ENCODE measurements at regions not wholly inside any gene's neighbourhood (a gene's known extent, or its start where the extent isn't known, plus 50 kb on each side); places are given as distances from the start of the nearest gene placed in this dataset.
"Not testable (repeated sequence)": the region's sequence is repeated elsewhere in the genome, so short reads cannot be mapped to it uniquely, and the experiment has no call there.

DNA sequence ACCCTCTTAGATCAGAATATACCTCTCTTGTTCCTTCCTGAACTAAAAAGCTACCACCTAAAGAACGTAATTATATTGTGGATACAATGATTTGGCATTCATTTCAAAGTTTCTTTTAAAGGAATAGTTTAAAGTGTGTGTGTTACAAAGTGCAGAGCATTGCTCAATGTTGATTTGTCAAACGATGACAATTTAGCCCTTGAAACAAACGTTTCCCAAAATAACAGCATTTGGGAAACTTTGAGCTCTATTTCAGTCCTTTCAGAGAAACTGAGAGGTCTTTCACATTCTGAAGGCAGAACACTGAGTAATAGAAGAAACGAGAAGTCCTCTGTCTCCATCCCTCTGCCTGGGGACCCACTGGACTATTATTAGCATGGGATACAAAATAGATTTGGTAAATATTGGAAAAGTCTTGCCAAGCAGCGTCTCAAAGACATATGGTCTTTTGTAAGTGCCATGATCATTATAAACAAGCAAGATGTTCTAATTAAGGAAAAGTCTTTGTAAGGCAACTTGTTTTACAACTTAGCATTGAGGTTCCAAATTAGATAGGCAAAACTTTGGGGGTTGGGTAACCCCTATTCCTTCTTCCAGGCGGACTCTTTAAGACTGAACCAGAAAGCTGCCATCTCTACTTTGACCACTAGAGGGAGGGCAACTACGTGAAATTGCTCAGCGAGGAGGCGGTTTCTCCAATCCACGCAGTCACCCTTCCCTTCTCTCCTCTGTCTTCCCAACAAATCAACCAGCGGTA lies 208.8 kb downstream of the RNF144B start:
- DNase-seq (ENCODE audit: low read depth in 2 of 2) = peak in 1 of 2 donors; percentile 27

DNA sequence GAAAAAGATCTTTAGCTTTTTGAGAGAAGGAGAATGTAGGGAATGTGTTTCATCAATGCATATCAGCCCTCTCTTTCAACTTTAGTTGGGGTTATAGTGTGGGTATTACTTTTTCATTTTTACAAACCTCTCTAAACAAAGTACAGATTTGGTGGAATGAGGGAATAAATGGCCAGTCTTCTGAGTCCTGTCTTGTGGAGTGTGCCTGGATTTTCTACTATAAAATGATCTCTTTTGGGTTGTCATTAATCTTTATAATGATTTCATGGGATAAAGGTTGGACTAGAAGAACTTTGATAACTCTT lies 209.3 kb downstream of the RNF144B start:
- no peak for DNase-seq (ENCODE audit: low read depth in 2 of 2)

DNA sequence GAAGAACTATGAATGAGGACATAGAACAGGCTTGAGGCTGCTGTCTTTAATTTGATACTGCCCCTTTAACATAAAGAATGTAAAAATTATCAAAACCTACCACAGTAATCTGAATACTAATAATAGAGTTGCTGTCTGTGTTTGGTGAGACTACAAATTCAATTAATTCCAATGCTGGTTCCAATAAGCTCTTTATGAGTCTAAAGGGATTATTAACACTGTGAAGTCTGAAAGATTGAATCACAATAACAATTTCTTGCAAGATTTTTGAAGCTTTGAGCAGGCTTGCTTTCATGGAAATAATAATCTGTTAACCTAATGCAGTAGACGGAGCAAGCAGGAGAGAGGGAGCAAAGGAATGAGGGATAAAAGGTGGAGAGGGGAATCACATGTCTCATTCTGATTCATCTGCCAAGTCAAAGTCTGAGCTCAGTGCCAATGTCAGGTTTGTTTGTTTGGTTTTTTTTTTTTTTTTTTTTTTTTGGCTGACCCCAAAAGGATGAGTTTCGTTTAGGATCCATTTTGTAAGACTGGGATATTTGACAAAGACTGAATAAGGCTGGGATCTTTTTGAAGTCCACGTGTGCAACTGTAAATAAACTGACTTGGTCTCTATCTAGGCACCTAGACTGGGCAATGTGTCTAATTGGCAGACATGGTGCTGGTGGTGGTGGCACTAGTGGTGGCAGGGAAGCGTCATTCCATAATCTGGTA lies 211.6 kb downstream of the RNF144B start:
- no peak for DNase-seq (ENCODE audit: low read depth in 2 of 2)

DNA sequence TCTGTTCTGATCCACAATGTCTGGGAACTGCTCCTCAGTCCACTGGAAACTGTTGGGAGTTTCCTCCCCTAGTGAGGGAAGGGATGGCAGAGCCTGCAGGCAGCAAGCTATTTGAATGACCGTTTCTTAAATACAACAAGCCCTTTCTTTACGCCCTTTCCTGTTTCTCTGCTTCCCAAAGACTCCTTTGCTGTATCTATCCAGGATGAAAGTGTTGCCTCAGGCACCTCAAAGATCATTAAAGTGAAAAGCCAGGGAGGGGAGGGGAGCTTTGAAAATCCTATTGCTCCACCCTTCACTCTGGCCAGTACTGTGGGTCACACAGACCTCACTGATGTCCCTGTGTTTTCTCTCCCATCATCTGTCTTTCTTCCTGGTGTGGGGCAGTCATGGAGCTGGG lies 213.1 kb downstream of the RNF144B start:
- no peak for DNase-seq (ENCODE audit: low read depth in 2 of 2)

DNA sequence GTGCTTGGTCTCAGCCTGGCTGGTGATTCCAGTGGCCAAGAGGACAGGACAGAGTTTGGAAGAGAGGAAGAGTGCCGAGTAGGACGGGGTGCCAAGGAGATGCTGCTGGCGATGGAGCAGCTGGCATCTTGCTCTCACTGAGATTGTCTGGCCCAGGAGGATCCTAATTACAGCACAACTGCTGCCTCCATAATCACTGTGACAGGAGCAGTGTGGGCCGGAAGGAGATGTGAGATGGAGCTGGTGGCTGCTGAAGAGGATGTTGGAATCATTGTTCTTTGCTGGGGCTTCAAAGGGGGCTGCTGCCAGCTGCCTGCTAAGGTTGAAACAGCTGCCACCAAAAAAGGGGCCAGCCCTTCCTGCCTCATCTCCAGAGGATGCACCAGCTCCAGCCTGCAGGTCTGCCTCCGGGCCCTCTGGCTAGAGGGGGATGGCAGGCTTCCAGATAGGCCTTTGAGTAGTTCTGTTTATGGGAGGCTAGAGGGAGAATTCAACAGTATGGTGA lies 214.4 kb downstream of the RNF144B start:
- no peak for DNase-seq (ENCODE audit: low read depth in 2 of 2)

DNA sequence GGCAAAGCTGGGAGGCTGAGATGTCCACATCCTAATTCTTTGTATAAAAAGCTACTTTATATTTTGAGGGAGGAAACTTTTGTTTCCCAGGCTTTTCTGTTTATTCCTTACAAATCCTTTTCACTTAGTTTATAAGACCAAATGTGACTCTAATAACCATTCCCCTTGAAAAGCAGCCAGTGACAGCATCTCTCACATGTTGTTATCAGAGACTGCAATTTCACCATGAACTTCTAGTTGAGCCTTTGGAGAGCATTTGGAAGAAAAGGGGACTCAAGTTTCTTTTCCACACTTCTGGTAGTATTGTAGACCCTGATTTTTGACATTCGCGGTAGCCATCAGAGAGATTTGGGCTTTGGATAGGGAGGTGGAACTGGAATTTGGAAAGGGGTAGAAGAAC lies 215.8 kb downstream of the RNF144B start:
- DNase-seq (ENCODE audit: low read depth in 2 of 2) = no peak

DNA sequence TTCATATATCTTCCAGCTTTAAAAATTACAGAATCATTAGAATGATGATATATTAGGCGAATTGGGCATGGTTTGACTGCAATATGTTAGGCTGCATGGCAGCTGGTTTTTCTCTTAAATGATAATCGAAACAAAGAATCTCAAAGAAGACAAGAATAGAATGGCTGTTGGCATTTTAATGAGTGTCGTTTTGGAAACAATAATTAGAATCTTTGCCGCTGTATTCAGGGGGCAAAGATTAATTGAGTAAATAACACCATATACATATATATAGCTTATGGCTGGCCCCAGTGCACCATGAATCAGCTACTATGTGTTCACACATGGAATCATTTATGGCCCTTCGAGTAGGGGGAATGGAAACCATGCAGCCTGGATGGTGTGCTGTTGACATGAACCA lies 216.2 kb downstream of the RNF144B start:
- no peak for DNase-seq (ENCODE audit: low read depth in 2 of 2)

DNA sequence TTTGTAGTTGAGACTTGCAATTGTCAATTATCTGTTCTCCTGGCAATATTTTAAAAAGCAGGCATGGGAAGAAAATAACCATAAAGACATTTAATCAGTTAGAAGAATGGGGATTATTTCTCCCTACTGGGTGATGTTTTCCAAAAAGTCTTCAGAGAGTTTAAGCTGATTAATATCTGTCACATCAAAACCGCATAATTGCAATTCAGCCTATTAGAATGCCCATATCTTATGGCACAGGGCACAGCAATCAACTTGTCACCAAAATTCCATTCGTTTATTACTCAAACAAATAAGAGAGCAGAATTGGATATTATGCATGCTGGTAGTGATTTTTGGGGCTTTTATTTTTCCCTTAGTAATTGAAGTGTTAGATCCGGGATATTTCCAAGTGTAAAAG lies 218.7 kb downstream of the RNF144B start:
- no peak for DNase-seq (ENCODE audit: low read depth in 2 of 2)

DNA sequence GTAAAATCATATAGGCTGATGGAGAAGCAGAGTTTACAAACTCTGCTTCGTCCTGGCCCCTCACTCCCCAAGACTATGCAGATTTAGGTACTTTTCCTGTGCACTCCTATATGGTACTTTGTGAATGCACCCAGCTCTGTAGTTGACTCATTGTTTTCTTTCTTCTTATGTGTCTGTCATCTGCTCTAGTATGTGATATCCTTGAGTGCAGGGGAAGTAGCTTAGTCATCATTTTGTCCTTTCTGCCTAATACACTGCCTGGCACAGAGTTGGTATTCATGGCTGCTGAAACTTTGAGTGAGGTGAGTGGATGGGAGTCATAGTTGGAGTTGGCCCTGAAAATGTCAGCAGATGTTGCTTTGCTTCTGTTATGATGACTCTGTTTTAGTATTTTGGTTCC lies 222.6 kb downstream of the RNF144B start:
- DNase-seq (ENCODE audit: low read depth in 2 of 2) = no peak

DNA sequence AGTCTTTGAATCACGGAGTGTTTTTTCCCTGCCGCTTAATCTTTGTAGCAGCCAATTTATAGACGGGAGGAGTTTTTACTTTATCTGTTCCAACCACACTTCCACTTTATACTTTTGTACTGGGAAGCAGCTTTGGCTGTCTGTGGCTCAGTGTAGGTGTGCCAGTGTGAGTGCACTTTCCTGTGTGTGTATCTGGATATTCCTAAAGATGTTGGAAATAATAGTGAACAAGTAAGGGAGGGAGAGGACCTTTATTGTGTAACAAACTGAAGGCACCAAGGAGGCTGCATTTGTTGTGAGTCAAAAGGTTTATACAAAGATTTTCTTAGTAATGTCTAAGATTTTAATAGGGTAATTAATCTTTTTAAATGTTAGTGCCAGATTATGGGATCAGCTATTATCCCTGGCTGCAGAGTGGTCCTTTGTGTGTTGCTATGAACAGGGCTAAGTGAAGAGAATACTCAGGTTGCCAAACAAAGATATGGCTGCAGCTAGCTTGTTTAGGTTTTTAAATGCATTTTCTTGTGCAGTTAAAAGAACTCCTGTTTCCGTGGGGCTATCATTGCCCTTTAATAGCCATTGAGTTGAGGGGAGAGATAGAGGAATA lies 226.3 kb downstream of the RNF144B start:
- DNase-seq (ENCODE audit: low read depth in 2 of 2) = no peak

DNA sequence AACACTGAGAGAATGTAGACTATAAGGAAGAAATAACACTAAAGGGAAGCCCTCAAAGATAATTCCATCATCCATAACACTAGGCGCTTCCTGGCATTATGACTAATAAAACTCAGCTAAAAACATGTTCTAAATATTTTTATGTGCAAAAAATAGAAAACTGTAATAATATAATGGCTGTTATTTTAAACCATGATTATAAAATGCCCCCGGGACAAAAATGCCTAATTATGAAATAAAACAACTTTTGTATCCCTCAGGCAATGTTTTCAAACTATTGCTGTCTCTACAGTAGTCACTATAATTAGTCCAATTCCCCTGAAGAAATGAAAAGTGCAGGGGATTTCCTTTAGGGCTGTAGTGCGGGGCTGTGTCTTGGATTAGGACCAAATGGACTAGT lies 242.4 kb downstream of the RNF144B start:
- DNase-seq (ENCODE audit: low read depth in 2 of 2) = no peak

DNA sequence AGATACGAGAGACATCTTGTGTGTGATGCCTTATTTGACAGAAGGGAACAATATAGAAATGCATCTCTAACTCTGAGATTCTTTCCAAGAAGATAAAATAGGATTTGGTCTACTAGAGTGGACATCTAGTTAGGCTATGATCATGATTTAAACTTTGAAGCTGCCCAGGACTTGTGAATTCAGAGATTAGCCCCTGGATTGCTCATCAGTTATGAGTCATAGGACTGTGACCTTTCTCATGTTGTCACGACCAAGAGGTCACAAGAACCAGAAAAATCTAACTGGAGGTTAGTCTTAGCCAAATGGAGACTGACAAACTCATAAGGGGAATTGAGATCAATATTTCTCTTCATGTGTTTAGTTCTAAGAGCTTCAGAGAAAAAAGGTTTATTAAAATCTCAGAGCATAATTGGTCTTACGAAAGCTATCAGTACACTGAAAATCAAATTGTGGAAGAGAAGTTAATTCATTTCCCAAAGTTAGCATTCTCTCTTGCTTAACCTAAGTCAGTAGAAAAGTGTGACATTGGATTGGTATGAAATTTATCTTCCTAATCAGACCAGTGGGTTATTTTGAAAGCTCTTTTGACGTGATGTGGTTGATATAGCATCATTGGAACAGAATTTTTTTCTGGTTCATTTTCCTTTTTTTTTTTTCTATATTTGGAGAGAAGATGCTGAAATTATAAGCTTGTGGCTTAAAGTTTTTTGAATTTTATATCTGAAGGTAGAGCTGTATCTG lies 245.7 kb downstream of the RNF144B start:
- DNase-seq (ENCODE audit: low read depth in 2 of 2) = no peak

DNA sequence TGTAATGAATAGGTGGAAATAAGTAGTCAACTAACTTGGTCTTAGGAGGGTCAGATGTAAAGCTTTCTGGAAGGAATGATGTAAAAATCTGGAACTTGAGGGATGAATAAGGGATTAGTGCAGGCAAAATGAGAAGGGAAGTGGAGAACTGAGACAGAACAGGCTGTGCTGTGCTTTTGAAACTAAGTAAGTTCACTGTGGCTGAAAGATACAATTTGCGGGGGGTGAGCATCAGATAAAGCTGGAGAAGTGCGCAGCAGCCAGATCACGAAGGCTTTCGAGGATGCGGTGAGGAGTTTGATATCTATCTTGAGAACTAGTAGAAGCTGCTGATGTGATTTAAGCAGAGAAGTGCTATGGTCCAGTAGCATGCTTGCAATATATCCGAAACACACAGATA lies 247.8 kb downstream of the RNF144B start:
- DNase-seq (ENCODE audit: low read depth in 2 of 2) = no peak

DNA sequence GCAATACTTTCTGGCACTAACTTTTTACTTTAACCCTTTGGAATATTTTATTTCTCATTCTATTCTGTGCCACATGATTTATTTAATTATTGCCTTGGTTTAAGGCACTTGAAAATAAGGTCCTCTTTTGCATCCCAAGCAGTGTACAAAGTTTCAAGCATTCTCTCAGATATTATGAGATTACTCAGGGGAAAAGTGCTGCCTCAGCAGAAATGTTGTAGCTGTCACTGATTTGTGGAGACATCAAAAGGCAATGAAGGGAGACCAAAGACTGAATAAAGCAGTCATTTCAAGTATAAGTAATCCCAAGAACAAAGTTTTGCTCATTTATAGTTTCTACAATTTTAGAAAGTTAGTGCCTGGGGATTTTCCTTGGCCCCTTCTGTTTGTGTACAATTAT lies 253.0 kb downstream of the RNF144B start:
- no peak for DNase-seq (ENCODE audit: low read depth in 2 of 2)

DNA sequence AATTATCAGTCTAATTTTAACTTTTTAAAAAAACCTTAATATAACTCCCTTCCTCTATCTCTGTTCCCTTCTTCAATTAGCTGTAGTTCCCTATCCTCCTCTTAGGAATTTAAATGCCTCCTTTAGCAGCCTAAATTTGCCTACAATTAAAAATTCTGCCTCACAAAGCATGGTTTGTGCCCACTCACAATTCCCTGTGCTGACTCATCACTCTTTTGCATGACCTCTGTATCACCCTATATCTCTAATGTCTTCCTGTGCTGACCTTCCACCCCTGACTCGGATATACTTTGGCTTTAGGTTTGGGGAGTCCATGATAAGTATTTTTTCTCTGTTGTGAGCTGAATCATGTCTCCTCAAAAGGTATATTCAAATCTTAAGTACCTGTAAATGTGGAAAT lies 253.6 kb downstream of the RNF144B start:
- no peak for DNase-seq (ENCODE audit: low read depth in 2 of 2)

DNA sequence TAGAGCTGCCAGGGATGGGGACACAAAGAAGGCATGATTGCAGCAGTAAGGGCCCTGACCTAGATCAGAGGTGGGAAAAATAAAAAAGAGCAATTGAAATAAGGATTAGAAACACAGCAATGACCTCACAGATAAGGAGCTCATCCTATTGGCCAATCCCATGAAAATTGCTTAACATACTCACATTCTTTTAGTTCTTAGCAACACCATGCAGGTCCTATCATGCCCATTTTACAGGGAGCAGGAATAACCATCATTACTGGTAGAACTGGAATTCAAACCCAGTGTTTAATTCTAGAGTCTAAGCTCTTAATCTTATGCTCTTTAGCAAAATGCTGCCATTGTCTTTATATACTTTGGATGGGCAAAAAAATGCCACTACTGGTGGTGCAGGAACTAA lies 267.7 kb downstream of the RNF144B start:
- no peak for DNase-seq (ENCODE audit: low read depth in 2 of 2)

DNA sequence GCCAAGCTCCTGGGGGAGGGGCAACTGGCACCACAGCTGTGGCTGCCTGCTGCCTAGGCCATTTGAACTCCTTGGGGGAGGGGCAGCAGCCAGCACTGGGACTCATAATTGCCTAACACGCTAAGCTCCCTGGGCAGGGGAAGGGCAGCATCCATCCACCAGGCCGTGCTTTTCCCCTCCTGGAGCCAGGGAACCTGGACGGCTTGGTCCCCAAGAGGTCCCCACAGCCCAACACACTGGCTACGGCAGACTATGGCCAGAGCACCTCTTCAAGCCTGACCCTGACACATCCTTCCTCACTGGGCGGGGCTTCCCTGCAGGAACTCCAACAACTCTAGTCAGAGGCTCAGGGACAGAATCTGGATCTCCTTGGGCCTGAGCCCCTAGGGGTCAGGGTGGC lies 269.4 kb downstream of the RNF144B start:
- DNase-seq (ENCODE audit: low read depth in 2 of 2) = no peak

DNA sequence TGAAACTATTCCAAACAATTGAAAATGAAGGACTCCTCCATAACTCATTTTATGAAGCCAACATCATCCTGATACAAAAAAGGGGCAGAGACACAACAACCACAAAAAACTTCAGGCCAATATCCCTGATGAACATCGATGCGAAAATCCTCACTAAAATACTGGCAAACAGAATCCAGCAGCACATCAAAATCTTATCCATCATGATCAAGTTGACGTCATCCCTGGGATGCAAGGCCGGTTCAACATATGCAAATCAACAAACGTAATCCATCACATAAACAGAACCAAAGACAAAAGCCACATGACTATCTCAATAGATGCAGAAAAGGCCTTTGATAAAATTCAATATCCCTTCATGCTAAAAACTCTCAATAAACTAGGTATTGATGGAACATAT lies 272.8 kb downstream of the RNF144B start:
- DNase-seq (ENCODE audit: low read depth in 2 of 2) = not testable (repeated sequence)

DNA sequence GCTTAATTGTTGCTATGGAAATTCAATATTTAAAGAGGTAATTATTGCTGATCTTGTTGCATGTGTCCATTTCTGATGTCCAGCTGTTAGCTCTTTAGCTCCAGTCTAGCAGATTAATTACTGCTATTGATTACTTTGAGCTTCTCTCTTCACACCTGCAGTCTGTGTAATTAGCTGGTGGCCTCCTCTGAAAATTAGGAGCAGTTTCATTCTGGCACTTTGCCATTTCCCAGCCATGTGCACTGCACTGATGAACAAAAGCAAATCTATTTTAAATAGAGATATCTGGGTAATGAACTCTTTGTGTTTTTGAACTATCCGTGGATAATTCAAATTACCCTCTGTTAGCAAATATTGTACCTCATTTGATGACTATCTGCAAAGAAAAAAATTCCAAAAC lies 275.9 kb downstream of the RNF144B start:
- no peak for DNase-seq (ENCODE audit: low read depth in 2 of 2)

DNA sequence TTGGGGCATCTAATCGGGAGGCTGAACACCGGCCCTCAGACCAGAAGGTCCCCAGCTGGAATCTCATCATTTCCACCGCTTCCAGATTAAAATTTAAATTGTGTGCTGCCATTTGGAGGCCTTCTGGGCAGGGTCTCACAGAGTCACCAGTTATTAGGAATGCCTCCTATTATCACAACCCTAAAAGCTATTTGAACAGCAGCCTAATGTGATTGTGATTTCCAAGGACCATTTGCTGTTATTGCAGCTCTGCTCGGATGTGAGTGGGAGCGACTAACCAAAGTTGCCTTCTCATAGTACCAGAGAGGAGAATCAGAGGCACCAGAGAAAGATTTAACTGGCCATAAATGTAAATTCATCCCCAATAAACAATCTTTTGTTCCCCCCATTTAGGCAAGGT lies 277.3 kb downstream of the RNF144B start:
- DNase-seq (ENCODE audit: low read depth in 2 of 2) = no peak

DNA sequence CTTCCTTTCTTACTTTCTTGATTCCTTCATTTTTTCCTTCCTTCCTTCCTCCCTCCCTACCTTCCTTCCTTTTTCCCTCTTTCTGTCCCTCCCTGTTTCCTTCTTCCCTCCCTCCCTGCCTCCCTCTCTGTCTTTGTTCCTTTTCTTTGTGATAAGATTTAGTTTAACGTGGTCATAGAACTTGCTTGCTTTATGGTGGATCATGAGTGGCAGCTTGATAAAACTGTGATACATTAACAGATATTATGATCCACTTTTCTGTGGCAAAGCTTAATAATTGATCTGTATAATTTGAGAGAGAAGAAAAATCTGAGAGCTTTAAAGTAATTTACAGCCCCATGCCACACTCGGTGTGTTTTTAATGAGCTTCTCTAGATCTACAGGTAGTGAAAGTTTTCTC lies 280.5 kb downstream of the RNF144B start:
- no peak for DNase-seq (ENCODE audit: low read depth in 2 of 2)

DNA sequence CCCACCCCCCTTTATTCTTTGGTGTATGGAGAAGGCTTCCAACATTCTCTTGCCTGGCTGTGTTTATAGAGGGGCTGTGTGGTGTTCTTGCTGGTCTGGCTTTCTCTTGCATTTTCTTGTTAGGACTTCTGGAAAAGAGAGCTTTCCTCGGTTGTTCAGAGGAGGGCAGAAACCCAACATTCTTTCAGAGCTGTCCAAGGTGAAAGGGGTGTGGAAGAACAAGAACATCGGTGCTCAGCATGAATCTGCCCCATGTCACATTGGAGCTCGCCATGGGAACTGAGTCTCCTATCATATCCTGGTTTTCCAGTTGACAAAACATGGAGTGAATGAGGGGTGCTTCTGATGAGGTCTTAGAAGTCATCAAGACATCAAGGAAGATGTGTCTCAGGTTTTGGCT lies 281.8 kb downstream of the RNF144B start:
- no peak for DNase-seq (ENCODE audit: low read depth in 2 of 2)

DNA sequence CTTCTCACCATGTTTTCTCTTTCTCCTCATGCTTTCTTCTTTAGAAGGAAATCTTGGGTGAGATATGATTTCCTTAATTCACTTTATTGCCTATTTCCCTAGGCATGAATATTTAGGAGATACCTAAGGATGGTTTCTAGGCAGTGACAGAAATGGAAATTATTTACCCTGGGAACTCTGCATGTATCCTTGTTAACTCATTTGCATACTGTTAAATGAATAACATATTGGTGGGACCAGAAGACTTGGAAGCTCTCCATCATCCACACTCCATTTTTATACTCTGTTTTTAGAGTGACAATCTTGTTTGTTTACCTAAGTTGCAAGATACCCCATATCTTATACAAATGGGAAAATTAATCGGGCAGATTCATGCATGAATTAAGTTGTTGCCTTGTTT lies 285.7 kb downstream of the RNF144B start:
- DNase-seq (ENCODE audit: low read depth in 2 of 2) = no peak
